Trophoblast cell (in vitro differentiated cells and primary cell): ENCODE measurements at regions not wholly inside any gene's neighbourhood (a gene's known extent, or its start where the extent isn't known, plus 50 kb on each side); places are given as distances from the start of the nearest gene placed in this dataset.

Experiments used
- DNase-seq, 2 donors: peaks; one replicate each; pipeline ENCODE4 v3.0.0-alpha.2; 2016
- H2AFZ ChIP-seq: 2 replicates; pipeline ENCODE4 v1.6.1; 2013; ENCODE audit warnings: low read length, moderate library complexity, mild to moderate bottlenecking; ENCODE audit not compliant: insufficient read depth, poor library complexity
- H2AK5ac ChIP-seq: 2 replicates; pipeline ENCODE4 v1.6.1; 2013; ENCODE audit warnings: mild to moderate bottlenecking, low read length
- H2BK120ac ChIP-seq: 2 replicates; pipeline ENCODE4 v1.6.1; 2013; ENCODE audit warnings: low read length, mild to moderate bottlenecking, moderate library complexity; ENCODE audit not compliant: insufficient read depth, poor library complexity
- H2BK12ac ChIP-seq: 2 replicates; pipeline ENCODE4 v1.6.1; 2013; ENCODE audit warnings: mild to moderate bottlenecking, low read length, moderate library complexity
- H2BK5ac ChIP-seq: 2 replicates; pipeline ENCODE4 v1.6.1; 2013; ENCODE audit warnings: low read length, low read depth, moderate library complexity, mild to moderate bottlenecking; ENCODE audit not compliant: poor library complexity
- H3K14ac ChIP-seq: 2 replicates; pipeline ENCODE4 v1.6.1; 2013; ENCODE audit warnings: mild to moderate bottlenecking, low read length
- H3K18ac ChIP-seq: 2 replicates; pipeline ENCODE4 v1.6.1; 2013; ENCODE audit warnings: mild to moderate bottlenecking, low read length
- H3K23ac ChIP-seq: 2 replicates; pipeline ENCODE4 v1.6.1; 2013; ENCODE audit warnings: low read length
- H3K27ac ChIP-seq: 2 replicates; pipeline ENCODE4 v1.5.1; 2013; ENCODE audit warnings: low read depth, mild to moderate bottlenecking, inconsistent platforms, low read length, moderate library complexity
- H3K27me3 ChIP-seq: 2 replicates; pipeline ENCODE4 v1.6.1; 2013; ENCODE audit warnings: inconsistent platforms, mild to moderate bottlenecking, low read length, moderate library complexity; ENCODE audit not compliant: insufficient read depth
- H3K36me3 ChIP-seq, 2 experiments: 1 replicate in 1 of 2; 2 replicates in 1 of 2; pipeline ENCODE4 v1.6.1; 2013; ENCODE audit warnings: low read length in 2 of 2, mild to moderate bottlenecking in 2 of 2, moderate library complexity in 1 of 2; ENCODE audit not compliant: insufficient read depth in 2 of 2, control insufficient read depth in 1 of 2
- H3K4ac ChIP-seq: 2 replicates; pipeline ENCODE4 v1.6.1; 2013; ENCODE audit warnings: low read depth, mild to moderate bottlenecking, low read length, moderate library complexity
- H3K4me1 ChIP-seq, 2 experiments: 1 replicate in 1 of 2; 2 replicates in 1 of 2; pipeline ENCODE4 v1.6.1; 2013; ENCODE audit warnings: low read length in 2 of 2, mild to moderate bottlenecking in 2 of 2, moderate library complexity in 1 of 2; ENCODE audit not compliant: insufficient read depth in 2 of 2, control insufficient read depth in 1 of 2
- H3K4me2 ChIP-seq: 2 replicates; pipeline ENCODE4 v1.6.1; 2013; ENCODE audit warnings: inconsistent platforms, mild to moderate bottlenecking, low read length, moderate library complexity
- H3K4me3 ChIP-seq: 2 replicates; pipeline ENCODE4 v1.5.1; 2013; ENCODE audit warnings: mild to moderate bottlenecking, low read depth, low read length, inconsistent platforms
- H3K79me1 ChIP-seq: one replicate; pipeline ENCODE4 v1.6.1; 2013; ENCODE audit warnings: low read length
- H3K79me2 ChIP-seq: 2 replicates; pipeline ENCODE4 v1.6.1; 2013; ENCODE audit warnings: low read length, mild to moderate bottlenecking; ENCODE audit not compliant: control insufficient read depth, insufficient read depth, poor library complexity
- H3K9ac ChIP-seq: 2 replicates; pipeline ENCODE4 v1.6.1; 2013; ENCODE audit warnings: mild to moderate bottlenecking, low read length
- H3K9me3 ChIP-seq: 2 replicates; pipeline ENCODE4 v1.6.1; 2013; ENCODE audit warnings: low read depth, mild to moderate bottlenecking, control low read depth, inconsistent platforms, low read length; ENCODE audit not compliant: insufficient read depth
- H4K12ac ChIP-seq: 2 replicates; pipeline ENCODE4 v1.6.1; 2013; ENCODE audit warnings: low read depth, mild to moderate bottlenecking, low read length, moderate library complexity
- H4K8ac ChIP-seq: 2 replicates; pipeline ENCODE4 v1.6.1; 2013; ENCODE audit warnings: low read depth, mild to moderate bottlenecking, low read length, moderate library complexity
- H4K91ac ChIP-seq: one replicate; pipeline ENCODE4 v1.6.1; 2013; ENCODE audit warnings: low read depth, mild to moderate bottlenecking, low read length, moderate library complexity
- WGBS: extraction: QIAGEN DNeasy Blood & Tissue Kit; methylation state at CpG from one replicate; pipeline ENCODE4 v1.1.7; 2013; ENCODE audit warnings: missing lambda C conversion rate; ENCODE audit not compliant: insufficient read length, insufficient coverage; ENCODE audit errors: extremely low coverage; 5-methylcytosine and 5-hydroxymethylcytosine counted together

- no peaks in the 10 kb centered on the region for H3K36me3 ChIP-seq
- H3K4me3 ChIP-seq, result no peak overlapping the region
- no peak overlapping the region for H2AFZ ChIP-seq
- no peak overlapping the region for H4K12ac ChIP-seq
- no peak overlapping the region for H3K4me2 ChIP-seq
- no peaks in the 10 kb centered on the region for H3K79me2 ChIP-seq
- H4K8ac ChIP-seq, result no peak overlapping the region
- H3K4ac ChIP-seq, result no peak overlapping the region
- no peak overlapping the region for H4K91ac ChIP-seq
- no peak overlapping the region for H2AK5ac ChIP-seq
- no peaks in the 10 kb centered on the region for H3K4me1 ChIP-seq
- H3K18ac ChIP-seq, result no peak overlapping the region
- no peak overlapping the region for H3K23ac ChIP-seq
- no CpG with 5 or more reads among the region's 1 CpG for WGBS
- no peak overlapping the region for H2BK12ac ChIP-seq
- H3K14ac ChIP-seq, result no peak overlapping the region
- H3K9ac ChIP-seq, result no peak overlapping the region
- no peaks in the 10 kb centered on the region for H3K9me3 ChIP-seq
- DNase-seq, result no peak
- no peaks in the 10 kb centered on the region for H3K79me1 ChIP-seq
- H3K27ac ChIP-seq, result no peak overlapping the region
- H2BK5ac ChIP-seq, result no peak overlapping the region
- H2BK120ac ChIP-seq, result no peak overlapping the region
- no peaks in the 10 kb centered on the region for H3K27me3 ChIP-seq
These were observed 146.5 kb upstream of the PCDH18 start for GRCh38 chr4:137678796-137679195.

GRCh38 chr4:137677863-137678262 lies 145.6 kb upstream of the PCDH18 start:
- no peak overlapping the region for H2AFZ ChIP-seq
- no peak overlapping the region for H3K27ac ChIP-seq
- no peaks in the 10 kb centered on the region for H3K36me3 ChIP-seq
- H3K9ac ChIP-seq, result no peak overlapping the region
- no peak overlapping the region for H3K18ac ChIP-seq
- no peaks in the 10 kb centered on the region for H3K79me2 ChIP-seq
- no peaks in the 10 kb centered on the region for H3K79me1 ChIP-seq
- H3K9me3 ChIP-seq, result no peaks in the 10 kb centered on the region
- H2AK5ac ChIP-seq, result no peak overlapping the region
- H4K12ac ChIP-seq, result no peak overlapping the region
- no peak overlapping the region for H3K4ac ChIP-seq
- H3K14ac ChIP-seq, result no peak overlapping the region
- H2BK5ac ChIP-seq, result no peak overlapping the region
- no peak overlapping the region for H4K91ac ChIP-seq
- no peak overlapping the region for H4K8ac ChIP-seq
- H3K4me3 ChIP-seq, result no peak overlapping the region
- H3K4me1 ChIP-seq, result no peaks in the 10 kb centered on the region
- H3K23ac ChIP-seq, result no peak overlapping the region
- no peak overlapping the region for H3K4me2 ChIP-seq
- H2BK12ac ChIP-seq, result no peak overlapping the region
- no peaks in the 10 kb centered on the region for H3K27me3 ChIP-seq
- H2BK120ac ChIP-seq, result no peak overlapping the region
- DNase-seq, result no peak

GRCh38 chr4:137676357-137676998 lies 144.2 kb upstream of the PCDH18 start:
- no peaks in the 10 kb centered on the region for H3K4me1 ChIP-seq
- no peak overlapping the region for H2BK120ac ChIP-seq
- H3K23ac ChIP-seq, result no peak overlapping the region
- H2BK12ac ChIP-seq, result no peak overlapping the region
- H3K79me2 ChIP-seq, result no peaks in the 10 kb centered on the region
- no peaks in the 10 kb centered on the region for H3K9me3 ChIP-seq
- H3K4me2 ChIP-seq, result no peak overlapping the region
- H2BK5ac ChIP-seq, result no peak overlapping the region
- H3K4ac ChIP-seq, result no peak overlapping the region
- no peak overlapping the region for H2AK5ac ChIP-seq
- no peak overlapping the region for H3K14ac ChIP-seq
- H3K18ac ChIP-seq, result no peak overlapping the region
- no peak overlapping the region for H4K12ac ChIP-seq
- H4K91ac ChIP-seq, result no peak overlapping the region
- no peak overlapping the region for H3K4me3 ChIP-seq
- H3K27me3 ChIP-seq, result no peaks in the 10 kb centered on the region
- no peak overlapping the region for H3K27ac ChIP-seq
- no peaks in the 10 kb centered on the region for H3K36me3 ChIP-seq
- DNase-seq, result no peak
- WGBS, result no CpG with 5 or more reads among the region's 1 CpG
- H4K8ac ChIP-seq, result no peak overlapping the region
- no peaks in the 10 kb centered on the region for H3K79me1 ChIP-seq
- no peak overlapping the region for H3K9ac ChIP-seq
- H2AFZ ChIP-seq, result no peak overlapping the region

- Histone ChIP-seq H2BK12ac (no peak overlapping the region), H3K14ac (no peak overlapping the region), H4K91ac (no peak overlapping the region), H3K18ac (no peak overlapping the region), H3K27ac (no peak overlapping the region), H3K4me3 (no peak overlapping the region), H2BK5ac (no peak overlapping the region), H3K23ac (no peak overlapping the region), H2BK120ac (no peak overlapping the region), H2AK5ac (no peak overlapping the region), H3K79me2 (no peaks in the 10 kb centered on the region), H3K9me3 (no peaks in the 10 kb centered on the region), H4K12ac (no peak overlapping the region), H3K9ac (no peak overlapping the region), H3K4me2 (no peak overlapping the region), H3K4me1 (no peaks in the 10 kb centered on the region), H3K4ac (no peak overlapping the region), H3K79me1 (no peaks in the 10 kb centered on the region), H4K8ac (no peak overlapping the region), H3K36me3 (no peaks in the 10 kb centered on the region), H3K27me3 (no peaks in the 10 kb centered on the region), H2AFZ (no peak overlapping the region)
- DNase-seq, result no peak
- WGBS, result no CpG with 5 or more reads among the region's 2 CpGs
These were observed 141.8 kb upstream of the PCDH18 start for GRCh38 chr4:137674066-137674465.
